DND-41 (cell line): ENCODE measurements at regions not wholly inside any gene's neighbourhood (a gene's known extent, or its start where the extent isn't known, plus 50 kb on each side); places are given as distances from the start of the nearest gene placed in this dataset.

Experiments used
- ATAC-seq: fragments of 200-7000 bp; cut with Tn5 transposase; 3 replicates; pipeline ENCODE4 v1.9.1; 2021; ENCODE audit warnings: low read depth; ENCODE audit not compliant: insufficient read depth
- DNase-seq: peaks from one replicate; pipeline ENCODE4 v3.0.0-alpha.2; 2020
- H2AFZ ChIP-seq: 2 replicates; pipeline ENCODE4 v1.6.0; 2012; ENCODE audit warnings: low read depth, low read length
- H3K27ac ChIP-seq: 2 replicates; pipeline ENCODE4 v1.5.1; 2012; ENCODE audit warnings: low read length, inconsistent platforms
- H3K27me3 ChIP-seq: fragments of 200-600 bp; sonication (generic); 2 replicates; pipeline ENCODE4 v1.6.0; 2012; ENCODE audit warnings: low read length, mild to moderate bottlenecking, inconsistent platforms; ENCODE audit not compliant: insufficient read depth, poor library complexity
- H3K36me3 ChIP-seq: 2 replicates; pipeline ENCODE4 v1.5.1; 2012; ENCODE audit warnings: low read length, inconsistent platforms; ENCODE audit not compliant: insufficient read depth
- H3K4me1 ChIP-seq: 2 replicates; pipeline ENCODE4 v1.5.1; 2012; ENCODE audit warnings: mild to moderate bottlenecking, low read length; ENCODE audit not compliant: insufficient read depth
- H3K4me2 ChIP-seq: 2 replicates; pipeline ENCODE4 v1.6.0; 2012; ENCODE audit warnings: mild to moderate bottlenecking, moderate library complexity, low read length, inconsistent platforms; ENCODE audit not compliant: insufficient read depth
- H3K4me3 ChIP-seq, 2 experiments: fragments of 200-600 bp in 1 of 2; shearing (Covaris generic) in 1 of 2; 2 replicates each; pipeline ENCODE4 v1.5.1; 2012 to 2016; ENCODE audit warnings: inconsistent platforms in 2 of 2, low read length in 2 of 2, mild to moderate bottlenecking in 2 of 2, low read depth in 1 of 2, moderate library complexity in 1 of 2
- H3K79me2 ChIP-seq: 2 replicates; pipeline ENCODE4 v1.6.0; 2012; ENCODE audit warnings: low read length, inconsistent platforms; ENCODE audit not compliant: insufficient read depth
- H3K9ac ChIP-seq: 2 replicates; pipeline ENCODE4 v1.6.0; 2012; ENCODE audit warnings: low read depth, mild to moderate bottlenecking, inconsistent platforms, low read length, moderate library complexity
- H3K9me3 ChIP-seq: 2 replicates; pipeline ENCODE4 v1.5.1; 2012; ENCODE audit warnings: low read length, moderate library complexity, mild to moderate bottlenecking, inconsistent platforms; ENCODE audit not compliant: insufficient read depth, severe bottlenecking
- H4K20me1 ChIP-seq: 2 replicates; pipeline ENCODE4 v1.6.0; 2012; ENCODE audit warnings: low read length; ENCODE audit not compliant: insufficient read depth
- EZH2 ChIP-seq: IDR thresholded peaks from 3 replicates; pipeline ENCODE4 v1.6.1; 2012; ENCODE audit warnings: borderline replicate concordance, low read depth, mild to moderate bottlenecking, moderate library complexity, low read length, inconsistent platforms; ENCODE audit not compliant: severe bottlenecking
- TF ChIP-seq, protein P1 (sequence below): IDR thresholded peaks from 2 replicates; pipeline ENCODE4 v1.5.1; 2012; ENCODE audit warnings: borderline replicate concordance, low read length, moderate library complexity, mild to moderate bottlenecking; ENCODE audit not compliant: poor library complexity, severe bottlenecking; ENCODE audit errors: extremely low read depth

DNA sequence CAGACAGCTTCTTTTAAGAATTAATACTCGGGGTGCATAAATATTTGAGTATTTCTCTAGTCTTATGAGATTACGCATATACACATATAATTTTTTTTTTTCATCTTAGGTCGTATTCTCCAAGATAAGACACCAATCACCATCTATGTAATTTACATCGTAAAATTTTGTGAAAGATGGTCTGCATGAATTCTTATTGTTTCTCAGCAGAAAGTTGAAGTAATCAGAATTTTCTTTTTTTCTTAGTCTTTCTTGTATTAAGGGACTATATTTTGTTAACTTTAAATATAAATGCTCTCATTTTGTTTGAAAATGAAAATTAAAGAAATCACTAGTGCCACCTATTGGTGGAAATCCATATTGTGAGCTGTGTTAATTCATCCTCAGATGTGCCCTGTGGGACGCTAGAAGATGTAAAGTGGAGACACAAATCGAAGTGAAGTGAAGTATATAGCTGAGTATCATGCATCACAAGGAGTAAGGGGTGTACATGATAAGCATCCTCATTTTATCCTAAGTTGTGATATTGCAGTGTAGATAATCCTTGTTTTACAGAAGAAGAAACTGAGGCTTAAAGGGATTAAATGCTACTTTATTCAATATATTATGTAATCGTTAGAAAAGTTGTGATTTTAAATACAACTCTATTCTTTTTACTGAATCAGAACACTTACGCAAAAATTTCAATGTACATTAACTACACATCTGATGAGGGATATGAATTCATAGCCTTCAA lies 2084.3 kb downstream of the LRRC4C start:
- H2AFZ ChIP-seq, result no peak overlapping the region
- ATAC-seq, result peak; percentile 58; the same call in 1 of the 3 replicates

GRCh38 chr11:39367534-39367933 lies 2091.9 kb downstream of the LRRC4C start:
- no peaks in the 10 kb centered on the region for H3K79me2 ChIP-seq
- H3K9ac ChIP-seq, result no peak overlapping the region
- DNase-seq, result no peak
- no peak overlapping the region for H3K27ac ChIP-seq
- H4K20me1 ChIP-seq, result no peaks in the 10 kb centered on the region
- H3K27me3 ChIP-seq, result no peaks in the 10 kb centered on the region
- H3K36me3 ChIP-seq, result no peaks in the 10 kb centered on the region
- ATAC-seq, result peak; percentile 71
- no peaks in the 10 kb centered on the region for H3K9me3 ChIP-seq
- no peak overlapping the region for H2AFZ ChIP-seq
- H3K4me3 ChIP-seq, result no peak overlapping the region
- peaks cover 34% of the 10 kb centered on the region for H3K4me1 ChIP-seq
- TF ChIP-seq, protein P1, sequence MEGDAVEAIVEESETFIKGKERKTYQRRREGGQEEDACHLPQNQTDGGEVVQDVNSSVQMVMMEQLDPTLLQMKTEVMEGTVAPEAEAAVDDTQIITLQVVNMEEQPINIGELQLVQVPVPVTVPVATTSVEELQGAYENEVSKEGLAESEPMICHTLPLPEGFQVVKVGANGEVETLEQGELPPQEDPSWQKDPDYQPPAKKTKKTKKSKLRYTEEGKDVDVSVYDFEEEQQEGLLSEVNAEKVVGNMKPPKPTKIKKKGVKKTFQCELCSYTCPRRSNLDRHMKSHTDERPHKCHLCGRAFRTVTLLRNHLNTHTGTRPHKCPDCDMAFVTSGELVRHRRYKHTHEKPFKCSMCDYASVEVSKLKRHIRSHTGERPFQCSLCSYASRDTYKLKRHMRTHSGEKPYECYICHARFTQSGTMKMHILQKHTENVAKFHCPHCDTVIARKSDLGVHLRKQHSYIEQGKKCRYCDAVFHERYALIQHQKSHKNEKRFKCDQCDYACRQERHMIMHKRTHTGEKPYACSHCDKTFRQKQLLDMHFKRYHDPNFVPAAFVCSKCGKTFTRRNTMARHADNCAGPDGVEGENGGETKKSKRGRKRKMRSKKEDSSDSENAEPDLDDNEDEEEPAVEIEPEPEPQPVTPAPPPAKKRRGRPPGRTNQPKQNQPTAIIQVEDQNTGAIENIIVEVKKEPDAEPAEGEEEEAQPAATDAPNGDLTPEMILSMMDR, result no peak
- no peak for TF ChIP-seq EZH2
- H3K4me2 ChIP-seq, result peak overlapping the region; percentile 22; the same call in 1 of the 2 replicates

More for the DNA sequence above, 2084.3 kb downstream of the LRRC4C start:
- Histone ChIP-seq H3K9me3 (no peaks in the 10 kb centered on the region), H3K27ac (no peak overlapping the region), H3K79me2 (no peaks in the 10 kb centered on the region), H3K4me3 (no peak overlapping the region), H3K4me1 (peaks cover 12% of the 10 kb centered on the region), H3K27me3 (no peaks in the 10 kb centered on the region), H3K36me3 (no peaks in the 10 kb centered on the region), H3K4me2 (no peak overlapping the region), H3K9ac (no peak overlapping the region), H4K20me1 (no peaks in the 10 kb centered on the region)
- no peak for TF ChIP-seq EZH2
- TF ChIP-seq, protein P1, result peak; percentile 80
- no peak for DNase-seq

DNA sequence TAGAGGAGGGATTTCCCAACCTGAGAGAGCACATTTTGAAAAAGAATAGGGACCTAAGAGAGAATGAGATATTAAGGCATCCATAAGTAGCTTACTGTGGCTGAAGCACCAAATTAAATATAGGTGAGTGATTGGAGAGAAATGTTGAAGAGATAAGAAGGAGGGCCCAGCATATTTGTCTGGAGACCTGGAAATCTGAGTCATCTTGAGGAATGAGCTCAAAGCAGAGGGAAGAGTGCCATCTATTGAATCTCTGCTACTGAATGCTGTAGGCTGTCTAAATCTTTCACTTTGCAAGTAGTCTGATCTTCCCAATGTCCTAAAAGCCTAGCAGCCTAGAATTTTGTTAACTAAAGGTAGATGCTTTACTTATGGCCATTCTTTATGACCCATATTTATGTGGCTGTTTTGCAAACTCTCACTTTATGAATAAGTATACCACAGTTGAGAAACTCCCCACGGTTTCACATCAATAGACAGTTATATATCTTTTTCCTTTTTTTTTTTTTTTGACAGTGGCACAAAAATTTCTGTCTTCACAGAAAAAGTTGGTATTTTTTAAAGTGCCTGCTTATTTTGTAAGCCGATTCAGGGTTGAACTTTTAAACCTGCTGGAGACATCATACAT lies 2093.5 kb downstream of the LRRC4C start:
- TF ChIP-seq, protein P1, result peak; percentile 48
- no peak for TF ChIP-seq EZH2
- Histone ChIP-seq H3K79me2 (no peaks in the 10 kb centered on the region), H4K20me1 (no peaks in the 10 kb centered on the region), H3K4me1 (peaks cover 22% of the 10 kb centered on the region), H3K27me3 (no peaks in the 10 kb centered on the region), H3K4me2 (no peak overlapping the region), H2AFZ (no peak overlapping the region; the same call in 1 of the 2 replicates), H3K36me3 (no peaks in the 10 kb centered on the region), H3K4me3 (no peak overlapping the region), H3K27ac (no peak overlapping the region), H3K9me3 (no peaks in the 10 kb centered on the region), H3K9ac (no peak overlapping the region)
- DNase-seq (no peak), ATAC-seq (peak; percentile 46; the same call in 1 of the 3 replicates)
